Lower leg skin (tissue), 3 donors: ENCODE measurements at regions not wholly inside any gene's neighbourhood (a gene's known extent, or its start where the extent isn't known, plus 50 kb on each side); places are given as distances from the start of the nearest gene placed in this dataset.

Experiments
- CTCF ChIP-seq, 3 donors: fragments of 450-650 bp; IDR thresholded peaks; one replicate each; pipeline ENCODE4 v1.5.1; 2016; ENCODE audit warnings: antibody characterized with exemption in 3 of 3, mild to moderate bottlenecking in 3 of 3, moderate library complexity in 2 of 3
- POLR2A ChIP-seq, 2 donors: fragments of 450-650 bp; IDR thresholded peaks; one replicate each; pipeline ENCODE4 v1.6.1; 2016 to 2017; ENCODE audit warnings: antibody characterized with exemption in 2 of 2, mild to moderate bottlenecking in 1 of 2, moderate library complexity in 1 of 2

DNA sequence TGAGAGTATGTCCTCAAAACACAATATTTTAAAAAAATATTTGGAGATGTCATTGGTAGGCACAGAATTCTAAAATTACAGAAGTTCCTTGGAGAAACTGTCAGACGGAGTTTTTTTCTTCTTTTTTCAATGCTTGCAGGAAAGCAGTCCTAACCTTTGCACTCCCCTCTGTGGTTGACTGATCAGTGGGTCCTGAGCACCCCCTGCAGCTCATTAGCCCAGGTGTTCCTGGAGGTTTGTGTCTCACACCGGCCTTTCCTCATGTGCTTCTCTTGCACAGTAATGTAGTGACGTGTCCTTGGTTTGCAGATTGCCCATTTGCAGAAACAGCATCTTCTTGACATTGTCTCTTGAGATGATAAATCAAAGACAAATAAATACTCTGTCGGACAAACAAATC is 513.0 kb downstream of the TMEM121 start:
- TF ChIP-seq CTCF (IDR thresholded peaks at IDR 0.05) (no peak), POLR2A (IDR thresholded peaks at IDR 0.05) (no peak)
